ENCODE measurements at regions not wholly inside any gene's neighbourhood (a gene's known extent, or its start where the extent isn't known, plus 50 kb on each side); places are given as distances from the start of the nearest gene placed in this dataset.

GRCh38 chr2:155162494-155162893 is 464.0 kb downstream of the KCNJ3 start:
- H3K4me2 ChIP-seq: no peak overlapping the region
- Mint-ChIP-seq H3K9me3 (no peaks in the 10 kb centered on the region), H3K36me3 (ENCODE audit: low read depth) (no peaks in the 10 kb centered on the region), H3K27me3 (ENCODE audit: insufficient read depth, low read depth, poor library complexity) (no peaks in the 10 kb centered on the region), H3K4me3 (no peak overlapping the region), H3K4me1 (no peaks in the 10 kb centered on the region), H3K27ac (no peak overlapping the region)
- H2AFZ ChIP-seq: no peak overlapping the region
- no peaks in the 10 kb centered on the region for H3F3A ChIP-seq (replicated peaks; ENCODE audit: low read depth)
- H3K4me3 ChIP-seq: no peak overlapping the region
- H4K20me1 ChIP-seq (replicated peaks; ENCODE audit: insufficient read depth): no peaks in the 10 kb centered on the region
- no peak for DNase-seq (ENCODE audit: low spot score)
- H3K9me2 ChIP-seq (ENCODE audit: insufficient read depth): no peaks in the 10 kb centered on the region
- H3K27me3 ChIP-seq (ENCODE audit: insufficient read depth): no peaks in the 10 kb centered on the region
- TF ChIP-seq POLR2AphosphoS5 (IDR thresholded peaks at IDR 0.05; ENCODE audit: low read depth) (no peak), EZH2 (IDR thresholded peaks at IDR 0.05; ENCODE audit: low read depth, unreplicated experiment) (no peak), EZH2phosphoT487 (IDR thresholded peaks at IDR 0.05; ENCODE audit: unreplicated experiment) (no peak), ZNF114 (CRISPR knock-in tag; IDR thresholded peaks at IDR 0.05) (no peak), CREB1 (CRISPR knock-in tag; IDR thresholded peaks at IDR 0.05; ENCODE audit: low read depth) (no peak), ZNF331 (CRISPR knock-in tag; IDR thresholded peaks at IDR 0.05; ENCODE audit: low read depth) (no peak), STAT1 (IDR thresholded peaks at IDR 0.05; ENCODE audit: unreplicated experiment) (no peak), JUNB (IDR thresholded peaks at IDR 0.05; ENCODE audit: unreplicated experiment) (no peak), ZNF462 (CRISPR knock-in tag; IDR thresholded peaks at IDR 0.05) (no peak), NANOG (IDR thresholded peaks at IDR 0.05; ENCODE audit: borderline replicate concordance) (no peak)
- TF ChIP-seq, protein P1, sequence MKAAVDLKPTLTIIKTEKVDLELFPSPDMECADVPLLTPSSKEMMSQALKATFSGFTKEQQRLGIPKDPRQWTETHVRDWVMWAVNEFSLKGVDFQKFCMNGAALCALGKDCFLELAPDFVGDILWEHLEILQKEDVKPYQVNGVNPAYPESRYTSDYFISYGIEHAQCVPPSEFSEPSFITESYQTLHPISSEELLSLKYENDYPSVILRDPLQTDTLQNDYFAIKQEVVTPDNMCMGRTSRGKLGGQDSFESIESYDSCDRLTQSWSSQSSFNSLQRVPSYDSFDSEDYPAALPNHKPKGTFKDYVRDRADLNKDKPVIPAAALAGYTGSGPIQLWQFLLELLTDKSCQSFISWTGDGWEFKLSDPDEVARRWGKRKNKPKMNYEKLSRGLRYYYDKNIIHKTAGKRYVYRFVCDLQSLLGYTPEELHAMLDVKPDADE (IDR thresholded peaks at IDR 0.05): no peak
- TF ChIP-seq, protein P2, sequence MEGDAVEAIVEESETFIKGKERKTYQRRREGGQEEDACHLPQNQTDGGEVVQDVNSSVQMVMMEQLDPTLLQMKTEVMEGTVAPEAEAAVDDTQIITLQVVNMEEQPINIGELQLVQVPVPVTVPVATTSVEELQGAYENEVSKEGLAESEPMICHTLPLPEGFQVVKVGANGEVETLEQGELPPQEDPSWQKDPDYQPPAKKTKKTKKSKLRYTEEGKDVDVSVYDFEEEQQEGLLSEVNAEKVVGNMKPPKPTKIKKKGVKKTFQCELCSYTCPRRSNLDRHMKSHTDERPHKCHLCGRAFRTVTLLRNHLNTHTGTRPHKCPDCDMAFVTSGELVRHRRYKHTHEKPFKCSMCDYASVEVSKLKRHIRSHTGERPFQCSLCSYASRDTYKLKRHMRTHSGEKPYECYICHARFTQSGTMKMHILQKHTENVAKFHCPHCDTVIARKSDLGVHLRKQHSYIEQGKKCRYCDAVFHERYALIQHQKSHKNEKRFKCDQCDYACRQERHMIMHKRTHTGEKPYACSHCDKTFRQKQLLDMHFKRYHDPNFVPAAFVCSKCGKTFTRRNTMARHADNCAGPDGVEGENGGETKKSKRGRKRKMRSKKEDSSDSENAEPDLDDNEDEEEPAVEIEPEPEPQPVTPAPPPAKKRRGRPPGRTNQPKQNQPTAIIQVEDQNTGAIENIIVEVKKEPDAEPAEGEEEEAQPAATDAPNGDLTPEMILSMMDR (conservative IDR thresholded peaks at IDR 0.05; ENCODE audit: low read depth in 2 of 2): no peak
- TF ChIP-seq, protein P3, sequence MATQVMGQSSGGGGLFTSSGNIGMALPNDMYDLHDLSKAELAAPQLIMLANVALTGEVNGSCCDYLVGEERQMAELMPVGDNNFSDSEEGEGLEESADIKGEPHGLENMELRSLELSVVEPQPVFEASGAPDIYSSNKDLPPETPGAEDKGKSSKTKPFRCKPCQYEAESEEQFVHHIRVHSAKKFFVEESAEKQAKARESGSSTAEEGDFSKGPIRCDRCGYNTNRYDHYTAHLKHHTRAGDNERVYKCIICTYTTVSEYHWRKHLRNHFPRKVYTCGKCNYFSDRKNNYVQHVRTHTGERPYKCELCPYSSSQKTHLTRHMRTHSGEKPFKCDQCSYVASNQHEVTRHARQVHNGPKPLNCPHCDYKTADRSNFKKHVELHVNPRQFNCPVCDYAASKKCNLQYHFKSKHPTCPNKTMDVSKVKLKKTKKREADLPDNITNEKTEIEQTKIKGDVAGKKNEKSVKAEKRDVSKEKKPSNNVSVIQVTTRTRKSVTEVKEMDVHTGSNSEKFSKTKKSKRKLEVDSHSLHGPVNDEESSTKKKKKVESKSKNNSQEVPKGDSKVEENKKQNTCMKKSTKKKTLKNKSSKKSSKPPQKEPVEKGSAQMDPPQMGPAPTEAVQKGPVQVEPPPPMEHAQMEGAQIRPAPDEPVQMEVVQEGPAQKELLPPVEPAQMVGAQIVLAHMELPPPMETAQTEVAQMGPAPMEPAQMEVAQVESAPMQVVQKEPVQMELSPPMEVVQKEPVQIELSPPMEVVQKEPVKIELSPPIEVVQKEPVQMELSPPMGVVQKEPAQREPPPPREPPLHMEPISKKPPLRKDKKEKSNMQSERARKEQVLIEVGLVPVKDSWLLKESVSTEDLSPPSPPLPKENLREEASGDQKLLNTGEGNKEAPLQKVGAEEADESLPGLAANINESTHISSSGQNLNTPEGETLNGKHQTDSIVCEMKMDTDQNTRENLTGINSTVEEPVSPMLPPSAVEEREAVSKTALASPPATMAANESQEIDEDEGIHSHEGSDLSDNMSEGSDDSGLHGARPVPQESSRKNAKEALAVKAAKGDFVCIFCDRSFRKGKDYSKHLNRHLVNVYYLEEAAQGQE (IDR thresholded peaks at IDR 0.05; ENCODE audit: unreplicated experiment): no peak
- H3K27ac ChIP-seq (ENCODE audit: low read depth): no peak overlapping the region
- no peak for ATAC-seq
- H3K4me1 ChIP-seq (ENCODE audit: insufficient read depth): no peaks in the 10 kb centered on the region
- H3K79me2 ChIP-seq (replicated peaks; ENCODE audit: insufficient read depth): no peaks in the 10 kb centered on the region
- H3K36me3 ChIP-seq (ENCODE audit: insufficient read depth): no peaks in the 10 kb centered on the region

Data from GM23338 (cell line).